ENCODE measurements at regions not wholly inside any gene's neighbourhood (a gene's known extent, or its start where the extent isn't known, plus 50 kb on each side); places are given as distances from the start of the nearest gene placed in this dataset.

- DNase-seq (ENCODE audit: low spot score): no peak
- TF ChIP-seq CTCF (IDR thresholded peaks at IDR 0.05; ENCODE audit: extremely low read depth, missing control alignments): no peak
Measured at GRCh38 chr6:23855497-23856116, 270.4 kb upstream of the NRSN1 start.

GRCh38 chr6:23870496-23870895 is 255.5 kb upstream of the NRSN1 start:
- DNase-seq (ENCODE audit: low spot score): no peak
- no peak for TF ChIP-seq CTCF (IDR thresholded peaks at IDR 0.05; ENCODE audit: extremely low read depth, missing control alignments)

GRCh38 chr6:23873161-23873560 is 252.9 kb upstream of the NRSN1 start:
- no peak for DNase-seq (ENCODE audit: low spot score)
- TF ChIP-seq CTCF (IDR thresholded peaks at IDR 0.05; ENCODE audit: extremely low read depth, missing control alignments): no peak

- no peak for DNase-seq (ENCODE audit: low spot score)
- TF ChIP-seq CTCF (IDR thresholded peaks at IDR 0.05; ENCODE audit: extremely low read depth, missing control alignments): no peak
Measured at GRCh38 chr6:23875006-23875405, 251.0 kb upstream of the NRSN1 start.

GRCh38 chr6:23879816-23880215 is 246.2 kb upstream of the NRSN1 start:
- no peak for DNase-seq (ENCODE audit: low spot score)

GRCh38 chr6:23890543-23891227 is 235.3 kb upstream of the NRSN1 start:
- TF ChIP-seq CTCF (IDR thresholded peaks at IDR 0.05; ENCODE audit: extremely low read depth, missing control alignments): no peak
- DNase-seq (ENCODE audit: low spot score): no peak

More at GRCh38 chr6:23879816-23880215, 246.2 kb upstream of the NRSN1 start:
- TF ChIP-seq CTCF (IDR thresholded peaks at IDR 0.05; ENCODE audit: extremely low read depth, missing control alignments): no peak

- no peak for TF ChIP-seq CTCF (IDR thresholded peaks at IDR 0.05; ENCODE audit: extremely low read depth, missing control alignments)
- DNase-seq (ENCODE audit: low spot score): no peak
Measured at GRCh38 chr6:23905133-23905815, 220.7 kb upstream of the NRSN1 start.
